HG03520 (cell line): ENCODE measurements at regions not wholly inside any gene's neighbourhood (a gene's known extent, or its start where the extent isn't known, plus 50 kb on each side); places are given as distances from the start of the nearest gene placed in this dataset.

ENCODE experiments used
- ATAC-seq: cut with Tn5 transposase; IDR thresholded peaks from one replicate; pipeline ENCODE4 v1.9.1; 2021; ENCODE audit warnings: mild to moderate bottlenecking, moderate library complexity; ENCODE audit not compliant: unreplicated experiment

DNA sequence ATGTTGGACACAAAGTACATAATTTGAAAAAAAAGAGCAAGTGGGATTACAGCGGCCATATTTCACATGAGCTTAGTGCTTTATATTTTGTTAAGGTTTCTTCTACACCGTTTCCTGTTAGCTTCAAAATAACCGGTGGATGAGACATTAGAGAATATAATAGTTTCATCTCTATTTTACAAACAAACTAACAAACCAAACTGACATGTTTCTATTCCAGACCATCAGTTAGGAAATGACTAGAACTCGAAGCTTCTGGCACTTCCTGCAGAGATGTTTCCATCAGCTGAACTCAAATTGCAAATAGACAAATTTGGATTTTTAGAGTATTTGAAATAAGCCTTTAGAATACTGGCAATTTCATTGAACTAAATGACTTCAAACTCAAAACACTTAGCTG, 86.5 kb downstream of the MTRR start:
- no peak for ATAC-seq

DNA sequence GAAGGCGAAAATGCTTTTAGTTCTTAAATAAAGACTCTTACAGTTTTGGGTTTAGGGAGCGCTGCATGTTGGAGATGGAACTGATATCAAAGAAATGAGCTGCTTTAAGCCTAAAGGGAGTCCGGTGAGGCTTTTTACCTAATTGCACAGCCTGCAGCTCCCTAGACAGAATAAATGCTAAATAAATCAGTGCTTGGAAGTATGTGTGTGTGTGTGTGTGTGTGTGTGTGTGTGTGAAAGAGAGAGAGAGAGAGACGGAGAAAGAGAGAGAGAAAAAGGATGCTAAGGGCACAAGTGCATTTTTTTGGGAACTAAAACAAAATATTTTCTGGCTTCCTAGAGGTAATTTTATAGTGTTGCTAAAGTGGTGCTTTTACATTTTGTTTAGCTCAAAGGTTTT, 88.4 kb downstream of the MTRR start:
- ATAC-seq: no peak

DNA sequence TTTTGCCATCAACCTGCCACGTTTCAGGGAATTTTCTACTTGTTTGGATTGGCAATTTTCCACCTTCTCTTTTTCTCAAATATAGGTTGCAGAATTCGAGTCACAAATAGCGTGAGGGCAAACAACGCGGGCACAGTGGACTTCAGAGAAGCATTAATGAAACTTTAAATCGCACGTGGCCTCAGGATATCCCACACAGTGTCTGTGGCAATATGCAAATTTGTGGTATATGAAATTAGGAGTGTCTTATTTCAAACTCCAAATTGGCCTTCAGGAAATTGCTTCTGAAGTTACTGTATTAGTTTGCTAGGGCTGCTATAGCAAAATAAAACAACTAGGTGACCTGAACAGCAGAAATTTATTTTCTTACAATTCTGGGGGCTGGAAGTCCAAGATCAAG, 91.2 kb downstream of the MTRR start:
- ATAC-seq: no peak

DNA sequence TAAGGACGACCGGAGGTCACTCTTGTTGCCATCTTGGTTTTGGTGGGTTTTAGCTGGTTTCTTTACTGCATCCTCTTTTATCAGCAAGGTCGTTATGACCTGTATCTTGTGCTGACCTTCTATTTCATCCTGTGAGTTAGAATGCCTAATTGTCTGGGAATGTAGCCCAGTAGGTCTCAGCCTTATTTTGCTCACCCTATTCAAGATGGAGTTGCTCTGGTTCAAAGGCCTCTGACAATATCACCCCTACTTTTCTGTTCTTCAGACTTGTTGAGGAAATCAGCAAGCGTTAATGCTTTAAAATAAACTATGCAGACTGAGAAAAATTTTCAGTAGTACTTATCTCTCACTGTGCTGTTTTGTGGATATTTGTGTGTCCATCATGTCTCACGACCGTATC, 92.6 kb downstream of the MTRR start:
- no peak for ATAC-seq

DNA sequence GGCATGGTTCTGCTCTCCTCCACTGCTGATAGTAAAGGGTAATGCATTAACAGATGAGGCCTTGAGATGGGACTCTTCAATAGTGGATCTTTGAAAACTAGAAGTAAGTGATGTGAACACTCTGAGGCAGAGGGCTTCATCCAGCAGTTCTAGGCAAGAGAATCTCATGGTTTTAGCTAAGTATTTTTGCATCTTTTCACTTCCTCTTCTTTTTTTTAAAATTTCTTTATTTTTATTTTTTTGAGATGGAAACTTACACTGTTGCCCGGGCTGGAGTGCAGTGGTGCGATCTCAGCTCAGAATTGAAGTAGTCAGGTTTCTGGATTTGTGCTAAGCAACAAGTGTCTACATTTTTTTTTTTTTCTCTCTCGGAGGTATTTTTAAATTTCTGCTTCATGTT, 101.9 kb downstream of the MTRR start:
- ATAC-seq: peak; percentile 56

DNA sequence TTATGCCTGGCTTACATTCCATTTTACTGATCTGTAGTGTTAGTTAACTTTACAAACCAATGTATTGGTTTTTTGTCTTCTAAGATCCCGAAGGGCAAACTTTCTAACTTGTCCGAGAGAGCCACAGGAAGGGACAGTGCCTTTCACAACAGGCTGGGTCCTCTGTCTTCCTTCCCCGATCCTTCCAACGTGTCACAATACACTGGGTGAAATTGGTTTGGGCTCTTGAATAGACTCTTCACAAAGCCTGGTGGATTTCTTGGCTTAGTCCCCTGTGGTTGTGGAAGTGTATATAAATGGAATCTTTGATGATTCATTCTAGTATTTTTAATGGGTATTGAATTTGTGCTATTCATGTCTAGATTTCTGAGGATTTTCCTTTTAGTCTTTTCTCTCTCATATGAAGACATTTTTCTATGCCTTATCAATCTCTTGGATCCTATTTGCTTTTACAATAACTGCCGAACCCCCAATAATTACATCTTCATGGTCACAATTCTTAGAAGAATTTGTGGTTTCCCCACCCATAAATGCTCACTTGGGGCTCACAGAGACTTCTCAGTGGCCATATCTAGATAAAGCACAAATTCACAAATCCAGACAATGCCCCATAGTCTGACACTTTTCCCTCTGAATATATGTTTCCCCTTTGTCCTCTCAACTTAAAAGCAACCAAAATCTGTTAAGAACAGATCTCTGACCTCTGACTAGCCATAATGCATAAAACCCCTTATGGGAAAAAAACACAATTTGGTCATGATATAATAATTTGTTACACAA, 107.7 kb downstream of the MTRR start:
- ATAC-seq: no peak

DNA sequence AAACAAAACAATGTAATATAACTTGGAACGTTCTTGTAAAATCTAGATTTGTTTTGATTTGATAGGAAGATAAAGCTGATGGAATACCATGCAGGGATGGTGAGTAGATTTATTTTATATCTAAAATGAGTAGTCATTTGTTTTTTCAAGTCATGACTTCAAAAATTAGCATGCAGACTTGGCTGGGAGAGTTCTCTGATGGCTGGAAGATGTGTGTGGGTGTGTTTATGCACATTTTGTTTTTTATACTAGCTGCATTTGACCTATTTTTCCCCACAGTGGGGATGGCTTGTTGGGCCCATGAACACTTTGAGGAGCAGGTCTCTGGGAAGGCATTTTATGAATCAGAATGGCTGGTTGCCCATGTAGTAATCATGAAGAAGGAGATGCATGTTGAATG, 109.2 kb downstream of the MTRR start:
- no peak for ATAC-seq

DNA sequence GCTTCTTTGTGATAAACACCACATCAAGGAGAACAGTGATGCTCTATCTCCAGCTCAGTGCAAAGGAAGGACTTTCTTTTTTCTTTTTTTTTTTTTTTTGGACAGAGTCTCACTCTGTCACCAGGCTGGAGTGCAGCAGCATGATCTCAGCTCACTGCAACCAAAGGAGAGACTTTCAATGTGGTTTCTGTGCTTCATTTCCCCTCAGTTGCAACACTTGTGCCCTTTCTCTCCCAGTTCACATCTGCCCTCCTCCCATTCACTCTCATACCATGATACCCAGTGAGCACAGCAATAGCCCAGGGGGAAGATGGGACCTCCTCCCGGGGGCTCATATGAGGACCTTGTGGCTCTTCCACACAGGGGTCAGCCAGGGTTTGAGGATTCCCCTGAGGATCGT, 110.0 kb downstream of the MTRR start:
- ATAC-seq: no peak

DNA sequence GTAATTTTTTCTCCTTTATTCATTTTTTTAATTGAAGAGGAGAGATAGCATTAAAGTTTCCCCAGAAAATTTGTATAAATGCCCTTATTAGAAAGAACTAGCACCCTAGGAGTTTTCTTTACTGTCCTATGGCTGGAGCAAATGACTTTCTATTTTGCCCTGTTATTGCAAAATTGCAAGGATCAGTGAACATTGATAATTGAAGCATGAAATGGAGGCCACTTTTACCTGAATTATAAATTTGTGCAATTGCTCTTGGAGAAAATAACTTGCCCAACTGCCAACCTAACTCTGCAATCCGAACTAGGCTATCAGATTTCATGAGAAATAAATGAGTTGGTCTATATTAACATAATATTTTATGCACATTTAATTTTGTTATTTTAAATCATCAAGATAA, 111.9 kb downstream of the MTRR start:
- ATAC-seq: no peak

DNA sequence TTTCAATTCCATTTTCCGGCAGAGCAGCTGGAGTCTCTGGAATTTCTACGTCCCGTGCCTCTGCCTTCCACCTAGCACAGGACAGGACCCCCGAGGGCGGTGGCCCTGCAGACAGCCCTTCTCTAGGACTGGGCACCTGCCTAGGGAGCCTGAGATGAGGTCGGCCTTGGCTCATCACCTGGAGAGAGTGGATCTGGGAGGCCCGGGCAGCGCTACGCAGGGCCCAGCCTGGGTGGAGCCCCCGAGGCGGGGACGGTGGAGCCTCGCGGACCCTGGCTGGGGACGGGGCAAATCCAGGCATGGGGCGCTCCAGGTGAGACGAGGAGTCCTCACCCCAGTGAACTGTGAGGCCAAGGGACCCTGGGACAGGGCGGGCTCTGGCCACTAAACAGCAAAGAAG, 114.5 kb downstream of the MTRR start:
- no peak for ATAC-seq

DNA sequence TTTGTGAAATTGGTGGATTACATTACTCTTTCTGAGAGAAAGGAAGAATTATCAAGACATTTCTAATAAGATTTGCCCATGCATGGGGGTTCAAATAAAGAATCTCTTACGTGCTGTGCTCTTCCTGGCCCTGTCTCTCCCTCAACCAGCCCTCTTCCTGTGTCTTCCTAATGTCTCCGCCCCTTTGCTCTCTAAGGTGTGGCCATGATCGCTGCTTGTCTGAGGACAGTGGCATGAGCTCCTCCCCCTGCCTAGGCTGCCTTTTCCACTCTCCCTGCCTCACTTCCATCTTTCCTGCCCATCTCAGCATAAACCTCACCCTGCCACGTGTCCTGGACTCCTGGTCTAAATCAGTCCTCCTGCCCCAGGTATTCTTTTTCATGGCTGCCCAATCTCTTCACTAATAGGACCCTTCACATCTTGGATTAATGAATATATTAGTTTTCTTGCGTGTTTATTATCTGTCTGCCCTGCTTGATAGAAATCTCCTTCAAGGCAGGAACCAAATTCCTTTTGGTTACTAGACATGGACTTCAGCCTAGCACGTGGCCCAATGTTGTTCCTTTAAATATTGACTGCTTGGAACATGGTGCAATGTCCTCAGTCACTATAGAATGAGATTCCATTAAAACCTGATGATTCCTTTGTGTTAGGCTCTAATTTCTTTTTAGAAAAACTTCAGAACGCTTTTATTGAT, 122.3 kb downstream of the MTRR start:
- ATAC-seq: no peak

DNA sequence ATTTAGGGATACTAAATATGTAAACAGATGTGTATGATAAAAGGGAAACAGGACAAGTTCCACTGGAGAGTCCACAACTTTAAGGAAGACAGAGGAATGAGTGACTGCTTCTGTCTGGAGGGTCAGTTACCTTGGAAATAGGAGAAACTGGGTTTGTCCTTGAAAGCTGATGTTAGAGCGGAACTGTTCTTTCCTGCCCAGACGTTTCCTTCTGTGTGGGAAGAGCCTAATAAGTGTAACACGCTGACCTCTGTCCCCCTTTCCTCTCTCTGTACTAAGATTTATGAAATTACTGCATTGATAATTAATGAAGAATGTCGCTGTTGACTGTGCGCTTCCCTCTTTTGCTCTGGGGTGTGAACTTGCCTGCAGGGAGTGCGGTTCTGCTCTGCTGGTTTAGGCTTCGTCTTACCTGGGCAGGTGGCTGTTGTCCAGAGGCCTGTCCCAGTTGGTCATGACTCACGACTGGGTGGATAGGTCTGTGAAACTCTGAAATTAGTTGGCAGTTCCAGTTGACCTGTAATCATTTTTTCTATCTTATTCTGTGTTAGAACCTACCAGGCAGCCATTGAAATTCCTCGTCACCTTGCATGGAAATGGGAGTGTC, 126.8 kb downstream of the MTRR start:
- ATAC-seq: no peak

DNA sequence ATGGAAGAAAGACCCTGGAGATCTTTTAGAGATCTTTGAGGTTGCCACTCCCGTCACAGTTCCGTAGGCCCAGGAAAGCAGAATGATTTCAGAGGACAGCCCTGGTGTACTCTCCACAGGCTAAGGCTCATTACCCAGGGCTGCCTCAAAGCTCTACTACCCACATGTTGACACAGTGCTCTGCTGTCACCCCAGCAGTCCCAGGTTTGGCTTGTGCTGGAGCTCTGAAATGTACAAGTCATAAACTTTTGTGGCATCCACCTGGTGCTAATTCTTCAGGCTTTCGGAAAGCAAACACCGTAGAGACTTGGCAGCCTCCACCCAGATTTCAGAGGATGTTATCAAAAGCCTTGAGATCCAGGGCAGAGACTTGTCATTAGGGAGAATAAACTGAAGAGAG, 136.5 kb downstream of the MTRR start:
- no peak for ATAC-seq

DNA sequence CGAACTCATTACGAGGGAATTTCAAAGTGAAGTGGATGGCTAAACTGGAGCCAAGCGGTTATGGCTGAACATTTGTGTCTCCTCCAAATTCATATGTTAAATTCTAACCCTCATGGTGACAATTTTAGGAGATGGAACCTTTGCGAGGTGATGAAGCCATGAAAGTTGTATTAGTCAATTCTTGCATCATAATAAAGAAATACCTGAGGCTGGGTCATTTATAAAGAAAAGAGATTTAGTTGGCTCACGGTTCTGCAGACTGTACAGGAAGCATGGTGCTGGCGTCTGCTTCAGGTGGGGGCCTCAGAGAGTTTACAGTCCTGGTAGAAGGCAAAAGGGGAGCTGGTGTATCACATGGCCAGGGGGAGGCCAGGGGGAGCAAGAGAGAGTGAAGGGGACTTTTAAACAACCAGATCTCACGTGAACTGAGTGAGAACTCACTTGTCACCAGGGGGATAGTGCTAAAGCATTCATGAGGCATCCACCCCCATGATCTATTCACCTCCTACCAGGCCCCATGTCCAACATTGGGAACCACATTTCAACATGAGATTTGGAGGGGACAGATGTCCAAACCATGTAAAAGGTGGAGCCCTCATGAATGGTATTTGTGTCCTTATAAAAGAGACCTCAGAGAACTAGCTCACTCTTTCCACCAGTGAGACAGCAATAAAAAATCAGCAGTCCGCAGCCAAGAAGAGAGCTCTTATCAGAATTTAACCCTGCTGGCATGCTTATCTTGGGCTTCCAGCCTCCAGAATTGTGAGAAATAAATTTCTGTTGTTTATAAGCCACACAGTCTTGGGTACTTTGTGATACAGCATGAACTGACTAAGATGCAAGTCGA, 143.4 kb downstream of the MTRR start:
- no peak for ATAC-seq

DNA sequence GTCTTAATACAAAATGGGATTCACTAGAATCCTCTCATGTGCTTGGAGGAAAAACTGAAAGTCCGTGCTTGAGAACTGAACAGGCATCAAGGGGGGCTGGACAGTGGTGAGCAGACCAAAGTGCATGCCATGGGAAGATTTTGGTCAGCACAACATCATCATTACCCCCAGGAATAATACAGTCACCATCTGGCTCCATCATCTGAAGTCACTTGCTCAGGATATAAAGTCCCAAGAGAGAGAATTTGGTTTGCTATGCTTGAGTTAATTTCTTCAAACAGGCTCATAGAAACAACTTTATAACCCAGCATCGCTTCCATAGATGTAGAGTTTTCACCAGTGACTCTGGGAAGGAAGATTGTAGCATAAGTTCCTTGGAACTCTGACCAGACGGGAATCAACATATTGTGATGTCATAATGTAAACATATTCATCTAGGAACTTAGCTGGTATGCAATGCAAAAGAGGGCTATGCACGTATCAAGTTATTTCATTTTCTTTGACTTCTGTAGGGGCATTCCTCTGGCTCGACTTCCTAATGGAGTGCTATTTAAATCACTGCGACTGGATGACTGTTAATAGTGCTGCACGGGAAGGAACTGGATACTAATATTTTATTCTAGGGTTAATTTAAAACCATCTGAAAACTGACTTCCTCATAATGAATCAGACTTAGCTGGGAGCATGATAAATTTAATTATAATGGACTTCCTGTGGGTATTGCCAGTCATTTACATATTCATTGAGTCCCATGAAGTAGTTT, 145.2 kb downstream of the MTRR start:
- ATAC-seq: no peak

DNA sequence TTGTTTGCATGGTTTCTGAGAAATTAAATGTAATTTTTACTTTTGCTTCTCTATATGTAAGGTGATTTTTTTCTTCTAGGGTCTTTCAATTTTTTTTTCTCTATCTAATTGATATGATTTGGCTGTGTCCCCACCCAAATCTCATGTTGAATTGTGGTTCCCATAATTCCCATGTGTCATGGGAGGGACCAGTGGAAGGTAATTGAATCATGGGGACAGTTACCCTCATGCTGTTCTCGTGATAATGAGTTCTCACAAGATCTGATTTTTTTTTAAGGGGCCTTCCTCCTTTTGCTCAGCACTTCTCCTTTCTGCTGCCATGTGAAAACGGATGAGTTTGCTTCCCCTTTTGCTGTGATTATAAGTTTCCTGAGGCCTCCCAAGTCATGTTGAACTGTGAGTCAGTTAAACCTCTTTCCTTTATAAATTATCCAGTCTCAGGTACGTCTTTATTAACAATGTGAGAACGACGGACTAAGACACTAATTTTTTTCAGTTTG, 150.8 kb downstream of the MTRR start:
- no peak for ATAC-seq

DNA sequence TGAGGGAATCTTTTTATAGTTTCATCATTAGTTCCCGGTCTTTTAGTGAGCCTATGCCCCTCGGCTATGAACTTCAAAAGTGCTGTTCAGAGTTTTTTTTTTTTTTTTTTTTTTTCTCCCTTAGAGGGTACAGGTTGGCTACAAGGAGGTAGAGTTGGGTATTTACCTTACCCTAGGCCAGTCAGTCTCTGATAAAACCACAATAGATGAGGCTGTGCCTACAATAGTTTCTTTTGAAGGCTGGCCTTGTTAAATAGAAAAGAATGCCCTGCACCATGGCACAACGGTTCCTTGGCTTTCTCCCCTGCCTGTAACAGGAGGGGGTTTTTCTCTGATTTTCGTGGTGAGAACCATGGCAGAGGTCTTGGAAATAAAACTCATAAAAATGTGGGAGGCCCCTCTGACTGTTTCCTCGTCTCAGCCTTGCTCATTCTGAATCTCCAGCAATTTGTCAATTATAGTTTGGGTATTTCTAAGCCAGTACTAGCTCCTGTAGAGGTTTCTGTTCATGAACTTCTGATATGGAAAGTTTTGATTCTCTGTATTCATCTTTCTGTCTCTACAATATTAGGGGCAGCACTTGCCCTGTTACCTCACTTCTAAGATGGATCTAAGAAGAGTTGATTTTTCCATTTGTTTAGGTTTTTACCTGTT, 152.0 kb downstream of the MTRR start:
- no peak for ATAC-seq

DNA sequence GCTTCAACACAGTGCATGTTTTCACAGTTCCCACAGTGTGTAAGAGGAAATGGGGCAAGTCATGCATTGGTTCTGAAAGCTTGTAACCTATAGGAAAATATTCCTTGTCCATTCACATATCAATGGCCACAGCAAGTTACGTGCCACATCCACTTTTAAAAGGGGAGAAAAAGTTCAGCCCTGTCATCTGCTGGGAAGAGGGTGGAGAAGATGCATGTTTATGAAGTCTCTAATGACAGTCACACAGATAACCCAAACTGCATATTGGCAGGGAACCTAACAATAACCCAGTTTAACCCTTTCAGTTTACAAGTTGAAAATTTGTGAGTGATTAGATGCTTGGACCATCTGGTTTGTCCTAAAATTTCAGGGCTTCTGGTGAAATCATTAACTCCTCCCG, 159.3 kb downstream of the MTRR start:
- no peak for ATAC-seq

DNA sequence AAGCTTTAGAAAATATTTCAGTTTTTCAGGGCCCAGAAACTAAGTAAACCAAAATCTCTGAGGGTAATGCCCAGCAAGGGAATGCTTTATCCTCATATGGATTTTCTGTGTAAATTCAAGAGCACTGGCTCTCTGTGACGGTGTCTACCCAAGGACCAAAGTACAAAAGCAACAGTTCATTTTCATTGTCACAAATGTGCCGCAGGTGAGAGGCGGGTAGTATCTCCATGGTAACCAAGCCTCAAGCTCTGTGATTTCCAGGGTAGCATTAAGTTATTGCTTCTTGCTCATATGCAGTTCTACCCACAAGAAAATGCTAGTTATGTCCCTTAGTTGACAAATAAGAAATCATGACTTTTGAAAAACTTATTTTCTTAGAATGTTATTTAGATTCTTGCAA, 164.3 kb downstream of the MTRR start:
- no peak for ATAC-seq

DNA sequence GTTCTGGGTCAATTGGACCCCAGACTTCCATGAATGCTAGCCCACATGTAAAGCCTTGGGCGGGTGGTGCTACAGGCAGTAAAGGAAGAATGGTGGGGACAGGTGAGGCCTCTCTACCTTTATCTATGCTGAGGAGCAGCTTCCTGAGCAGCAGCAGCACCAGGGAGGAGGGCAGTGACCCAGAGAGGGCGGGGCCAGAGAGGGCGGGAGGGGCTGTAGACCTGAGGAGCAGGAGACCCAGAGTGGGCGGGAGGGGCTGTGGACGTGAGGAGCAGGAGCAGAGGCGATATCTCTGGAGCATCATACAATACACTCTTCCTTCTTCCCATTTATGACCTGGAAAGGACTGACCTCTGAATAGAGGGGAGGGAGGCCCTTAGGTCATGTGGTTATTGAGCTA, 165.9 kb downstream of the MTRR start:
- no peak for ATAC-seq
